ENCODE measurements at regions not wholly inside any gene's neighbourhood (a gene's known extent, or its start where the extent isn't known, plus 50 kb on each side); places are given as distances from the start of the nearest gene placed in this dataset.
"Not testable (repeated sequence)": the region's sequence is repeated elsewhere in the genome, so short reads cannot be mapped to it uniquely, and the experiment has no call there.

- H3K23me2 ChIP-seq (ENCODE audit: insufficient read length, low read depth, low read length, poor library complexity, severe bottlenecking); DNase-seq; H3K14ac ChIP-seq (ENCODE audit: insufficient read depth, low read length); H3K27ac Mint-ChIP-seq; H3K56ac ChIP-seq (ENCODE audit: insufficient read length, low read depth, low read length); H4K8ac ChIP-seq (replicated peaks; ENCODE audit: insufficient read length, low read depth, low read length); H2AK5ac ChIP-seq (ENCODE audit: insufficient read length, low read length); H4K5ac ChIP-seq (ENCODE audit: insufficient read length, low read depth, low read length); H2BK5ac ChIP-seq (ENCODE audit: insufficient read length, low read length); H3K4me1 ChIP-seq (ENCODE audit: insufficient read depth, low read length); H3K27me3 Mint-ChIP-seq (ENCODE audit: low read depth); H3K4me3 Mint-ChIP-seq; H3K9me3 Mint-ChIP-seq; H3K27me3 ChIP-seq (ENCODE audit: insufficient read depth, low read length); H3K9me3 ChIP-seq (ENCODE audit: control insufficient read depth, low read depth, low read length); H4K91ac ChIP-seq (ENCODE audit: insufficient read length, low read depth, low read length); H3K27ac ChIP-seq (ENCODE audit: insufficient read length, low read depth, low read length); H3K18ac ChIP-seq (ENCODE audit: insufficient read length, low read depth, low read length); H2BK12ac ChIP-seq (ENCODE audit: insufficient read length, low read depth, low read length); H3K4ac ChIP-seq (ENCODE audit: low read depth, low read length); H2BK120ac ChIP-seq (ENCODE audit: low read depth, low read length, poor library complexity, severe bottlenecking); H3K4me1 Mint-ChIP-seq; H3K79me2 ChIP-seq (ENCODE audit: insufficient read depth, low read length); H3K9ac ChIP-seq (ENCODE audit: extremely low read depth, insufficient read length, low read length); H2BK20ac ChIP-seq (ENCODE audit: low read depth, low read length, poor library complexity, severe bottlenecking); H2AFZ ChIP-seq (ENCODE audit: low read length); H3K23ac ChIP-seq (ENCODE audit: insufficient read length, low read depth, low read length); H3K4me2 ChIP-seq (ENCODE audit: insufficient read depth, insufficient read length, low read length); H3T11ph ChIP-seq (ENCODE audit: low read length); H4K20me1 ChIP-seq (ENCODE audit: control insufficient read depth, insufficient read depth, insufficient read length); H2BK15ac ChIP-seq (ENCODE audit: low read depth, low read length); H3K79me1 ChIP-seq (ENCODE audit: insufficient read depth, low read depth, low read length, poor library complexity, severe bottlenecking); H3K36me3 Mint-ChIP-seq (ENCODE audit: insufficient read depth in 1 of 3, low read depth in 3 of 3): not testable (repeated sequence)
- WGBS (ENCODE audit: extremely low coverage, insufficient read length, low lambda C conversion rate) = no CpG with 5 or more reads among the region's 5 CpGs
Observed at GRCh38 chr7:73176813-73177212, 91.0 kb upstream of the SPDYE9 start.

- H2BK120ac ChIP-seq (ENCODE audit: low read depth, low read length, poor library complexity, severe bottlenecking); H3K4ac ChIP-seq (ENCODE audit: low read depth, low read length); H4K8ac ChIP-seq (replicated peaks; ENCODE audit: insufficient read length, low read depth, low read length); H3K9me3 Mint-ChIP-seq; H3T11ph ChIP-seq (ENCODE audit: low read length); H3K4me1 ChIP-seq (ENCODE audit: insufficient read depth, low read length); H3K27ac Mint-ChIP-seq; H3K36me3 Mint-ChIP-seq (ENCODE audit: insufficient read depth in 1 of 3, low read depth in 3 of 3); H3K79me2 ChIP-seq (ENCODE audit: insufficient read depth, low read length); H2AFZ ChIP-seq (ENCODE audit: low read length); H2BK5ac ChIP-seq (ENCODE audit: insufficient read length, low read length); H3K4me3 Mint-ChIP-seq; H4K20me1 ChIP-seq (ENCODE audit: control insufficient read depth, insufficient read depth, insufficient read length); H3K56ac ChIP-seq (ENCODE audit: insufficient read length, low read depth, low read length); H3K4me2 ChIP-seq (ENCODE audit: insufficient read depth, insufficient read length, low read length); H3K23me2 ChIP-seq (ENCODE audit: insufficient read length, low read depth, low read length, poor library complexity, severe bottlenecking); H2BK12ac ChIP-seq (ENCODE audit: insufficient read length, low read depth, low read length); H3K27ac ChIP-seq (ENCODE audit: insufficient read length, low read depth, low read length); H3K18ac ChIP-seq (ENCODE audit: insufficient read length, low read depth, low read length); H2BK20ac ChIP-seq (ENCODE audit: low read depth, low read length, poor library complexity, severe bottlenecking); H3K23ac ChIP-seq (ENCODE audit: insufficient read length, low read depth, low read length); H3K27me3 ChIP-seq (ENCODE audit: insufficient read depth, low read length); H3K4me1 Mint-ChIP-seq; H3K27me3 Mint-ChIP-seq (ENCODE audit: low read depth); H2AK5ac ChIP-seq (ENCODE audit: insufficient read length, low read length); H3K14ac ChIP-seq (ENCODE audit: insufficient read depth, low read length); H3K79me1 ChIP-seq (ENCODE audit: insufficient read depth, low read depth, low read length, poor library complexity, severe bottlenecking); H3K9ac ChIP-seq (ENCODE audit: extremely low read depth, insufficient read length, low read length); DNase-seq; H4K91ac ChIP-seq (ENCODE audit: insufficient read length, low read depth, low read length); H3K9me3 ChIP-seq (ENCODE audit: control insufficient read depth, low read depth, low read length); H4K5ac ChIP-seq (ENCODE audit: insufficient read length, low read depth, low read length); H2BK15ac ChIP-seq (ENCODE audit: low read depth, low read length): not testable (repeated sequence)
- WGBS (ENCODE audit: extremely low coverage, insufficient read length, low lambda C conversion rate) = no CpG with 5 or more reads among the region's 10 CpGs
Observed at GRCh38 chr7:73175322-73175721, 89.5 kb upstream of the SPDYE9 start.

GRCh38 chr7:73170902-73171301 is 85.1 kb upstream of the SPDYE9 start:
- H3K4ac ChIP-seq (ENCODE audit: low read depth, low read length); H2AK5ac ChIP-seq (ENCODE audit: insufficient read length, low read length); H4K8ac ChIP-seq (replicated peaks; ENCODE audit: insufficient read length, low read depth, low read length); H2BK15ac ChIP-seq (ENCODE audit: low read depth, low read length); DNase-seq; H3K9me3 ChIP-seq (ENCODE audit: control insufficient read depth, low read depth, low read length); H2BK20ac ChIP-seq (ENCODE audit: low read depth, low read length, poor library complexity, severe bottlenecking); H3K14ac ChIP-seq (ENCODE audit: insufficient read depth, low read length); H3K18ac ChIP-seq (ENCODE audit: insufficient read length, low read depth, low read length); H3K27me3 Mint-ChIP-seq (ENCODE audit: low read depth); H3K79me1 ChIP-seq (ENCODE audit: insufficient read depth, low read depth, low read length, poor library complexity, severe bottlenecking); H3T11ph ChIP-seq (ENCODE audit: low read length); H3K23ac ChIP-seq (ENCODE audit: insufficient read length, low read depth, low read length); H4K20me1 ChIP-seq (ENCODE audit: control insufficient read depth, insufficient read depth, insufficient read length); H2BK12ac ChIP-seq (ENCODE audit: insufficient read length, low read depth, low read length); H3K23me2 ChIP-seq (ENCODE audit: insufficient read length, low read depth, low read length, poor library complexity, severe bottlenecking); H3K36me3 Mint-ChIP-seq (ENCODE audit: insufficient read depth in 1 of 3, low read depth in 3 of 3); H3K4me2 ChIP-seq (ENCODE audit: insufficient read depth, insufficient read length, low read length); H3K79me2 ChIP-seq (ENCODE audit: insufficient read depth, low read length); H3K27ac ChIP-seq (ENCODE audit: insufficient read length, low read depth, low read length); H4K91ac ChIP-seq (ENCODE audit: insufficient read length, low read depth, low read length); H4K5ac ChIP-seq (ENCODE audit: insufficient read length, low read depth, low read length); H3K9ac ChIP-seq (ENCODE audit: extremely low read depth, insufficient read length, low read length); H3K9me3 Mint-ChIP-seq; H3K4me3 Mint-ChIP-seq; H2BK5ac ChIP-seq (ENCODE audit: insufficient read length, low read length); H3K4me1 ChIP-seq (ENCODE audit: insufficient read depth, low read length); H3K56ac ChIP-seq (ENCODE audit: insufficient read length, low read depth, low read length); H2BK120ac ChIP-seq (ENCODE audit: low read depth, low read length, poor library complexity, severe bottlenecking); H3K27me3 ChIP-seq (ENCODE audit: insufficient read depth, low read length); H2AFZ ChIP-seq (ENCODE audit: low read length); H3K4me1 Mint-ChIP-seq; H3K27ac Mint-ChIP-seq: not testable (repeated sequence)
- no CpG with 5 or more reads among the region's 6 CpGs for WGBS (ENCODE audit: extremely low coverage, insufficient read length, low lambda C conversion rate)
